SU-DHL-6 (cell line): ENCODE measurements at regions not wholly inside any gene's neighbourhood (a gene's known extent, or its start where the extent isn't known, plus 50 kb on each side); places are given as distances from the start of the nearest gene placed in this dataset.

Experiments
- CTCF ChIP-seq: fragments of 200-600 bp; sonication (generic); IDR thresholded peaks from one replicate; pipeline ENCODE4 v1.5.1; 2017; ENCODE audit warnings: antibody characterized with exemption, mild to moderate bottlenecking, low read length, moderate library complexity; ENCODE audit not compliant: insufficient read depth, poor library complexity, severe bottlenecking
- EZH2phosphoT487 ChIP-seq: fragments of 200-600 bp; sonication (generic), shearing (Covaris generic); conservative IDR thresholded peaks from 2 replicates; pipeline ENCODE4 v1.6.1; 2018; ENCODE audit warnings: mild to moderate bottlenecking, antibody characterized with exemption, low read length, moderate library complexity, mixed read lengths

GRCh38 chr11:134501406-134502152, 89.5 kb upstream of the B3GAT1 start:
- TF ChIP-seq CTCF (no peak), EZH2phosphoT487 (no peak)
